ENCODE measurements at regions not wholly inside any gene's neighbourhood (a gene's known extent, or its start where the extent isn't known, plus 50 kb on each side); places are given as distances from the start of the nearest gene placed in this dataset.

DNA sequence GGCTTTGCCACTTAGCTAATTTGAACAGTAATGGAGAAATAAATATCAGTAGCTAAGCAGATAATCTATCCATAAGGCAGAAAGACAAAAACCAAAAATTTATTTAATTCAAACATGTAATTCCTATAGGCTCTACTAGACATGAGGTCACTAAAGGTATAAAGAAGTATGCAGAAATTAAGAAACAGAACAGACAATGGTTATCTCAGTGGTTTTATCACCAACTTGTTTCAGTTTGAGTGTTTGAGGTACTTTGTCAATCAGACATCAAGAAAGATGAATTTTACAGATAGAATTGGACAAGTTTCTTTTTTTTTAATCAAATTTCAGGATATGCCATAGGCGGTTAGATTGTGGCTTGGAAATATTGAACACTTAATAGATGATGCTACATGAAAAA, 67.4 kb upstream of the ZEB2 start:
- Histone ChIP-seq H3K9me3 (no peaks in the 10 kb centered on the region), H3K27ac (no peak overlapping the region), H3K4me1 (no peaks in the 10 kb centered on the region), H3K4me3 (no peak overlapping the region), H3K36me3 (no peaks in the 10 kb centered on the region), H3K27me3 (no peaks in the 10 kb centered on the region)
- TF ChIP-seq, protein P1, sequence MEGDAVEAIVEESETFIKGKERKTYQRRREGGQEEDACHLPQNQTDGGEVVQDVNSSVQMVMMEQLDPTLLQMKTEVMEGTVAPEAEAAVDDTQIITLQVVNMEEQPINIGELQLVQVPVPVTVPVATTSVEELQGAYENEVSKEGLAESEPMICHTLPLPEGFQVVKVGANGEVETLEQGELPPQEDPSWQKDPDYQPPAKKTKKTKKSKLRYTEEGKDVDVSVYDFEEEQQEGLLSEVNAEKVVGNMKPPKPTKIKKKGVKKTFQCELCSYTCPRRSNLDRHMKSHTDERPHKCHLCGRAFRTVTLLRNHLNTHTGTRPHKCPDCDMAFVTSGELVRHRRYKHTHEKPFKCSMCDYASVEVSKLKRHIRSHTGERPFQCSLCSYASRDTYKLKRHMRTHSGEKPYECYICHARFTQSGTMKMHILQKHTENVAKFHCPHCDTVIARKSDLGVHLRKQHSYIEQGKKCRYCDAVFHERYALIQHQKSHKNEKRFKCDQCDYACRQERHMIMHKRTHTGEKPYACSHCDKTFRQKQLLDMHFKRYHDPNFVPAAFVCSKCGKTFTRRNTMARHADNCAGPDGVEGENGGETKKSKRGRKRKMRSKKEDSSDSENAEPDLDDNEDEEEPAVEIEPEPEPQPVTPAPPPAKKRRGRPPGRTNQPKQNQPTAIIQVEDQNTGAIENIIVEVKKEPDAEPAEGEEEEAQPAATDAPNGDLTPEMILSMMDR (IDR thresholded peaks at IDR 0.05) = no peak
- no peak for TF ChIP-seq POLR2AphosphoS5 (IDR thresholded peaks at IDR 0.05)
- TF ChIP-seq POLR2A (IDR thresholded peaks at IDR 0.05) = no peak
- no peak for DNase-seq (ENCODE audit: low spot score in 2 of 2)
- intact Hi-C loops (cut with DNase I; ENCODE audit: low total_unique reads) = no loop called here

DNA sequence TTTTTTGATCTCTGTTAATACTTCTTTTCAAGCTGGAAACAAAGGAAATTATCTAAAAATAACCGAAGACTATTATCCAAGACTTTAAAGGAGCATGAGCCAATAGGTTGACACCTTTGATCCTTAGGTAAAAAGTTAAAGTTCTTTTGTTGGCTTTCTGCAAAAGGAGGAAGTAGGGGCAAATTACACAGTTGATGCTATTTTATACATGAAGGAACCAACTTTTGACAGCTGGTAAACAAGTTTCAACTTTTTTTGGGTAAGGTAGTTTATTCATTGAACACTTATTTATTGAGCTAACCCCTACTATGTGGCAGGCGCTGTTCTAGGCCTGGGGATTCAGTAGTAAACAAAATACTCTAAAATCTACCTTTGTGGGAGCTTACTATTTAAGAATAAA, 66.6 kb upstream of the ZEB2 start:
- H3K27me3 ChIP-seq = no peaks in the 10 kb centered on the region
- H3K36me3 ChIP-seq = no peaks in the 10 kb centered on the region
- H3K4me1 ChIP-seq = no peaks in the 10 kb centered on the region
- no peak overlapping the region for H3K27ac ChIP-seq
- no peak overlapping the region for H3K4me3 ChIP-seq
- H3K9me3 ChIP-seq = no peaks in the 10 kb centered on the region
- no peak for DNase-seq (ENCODE audit: low spot score in 2 of 2)
- no peak for TF ChIP-seq POLR2AphosphoS5 (IDR thresholded peaks at IDR 0.05)
- TF ChIP-seq, protein P1 (IDR thresholded peaks at IDR 0.05) = no peak
- no peak for TF ChIP-seq POLR2A (IDR thresholded peaks at IDR 0.05)
- intact Hi-C loops (cut with DNase I; ENCODE audit: low total_unique reads) = no loop called here

DNA sequence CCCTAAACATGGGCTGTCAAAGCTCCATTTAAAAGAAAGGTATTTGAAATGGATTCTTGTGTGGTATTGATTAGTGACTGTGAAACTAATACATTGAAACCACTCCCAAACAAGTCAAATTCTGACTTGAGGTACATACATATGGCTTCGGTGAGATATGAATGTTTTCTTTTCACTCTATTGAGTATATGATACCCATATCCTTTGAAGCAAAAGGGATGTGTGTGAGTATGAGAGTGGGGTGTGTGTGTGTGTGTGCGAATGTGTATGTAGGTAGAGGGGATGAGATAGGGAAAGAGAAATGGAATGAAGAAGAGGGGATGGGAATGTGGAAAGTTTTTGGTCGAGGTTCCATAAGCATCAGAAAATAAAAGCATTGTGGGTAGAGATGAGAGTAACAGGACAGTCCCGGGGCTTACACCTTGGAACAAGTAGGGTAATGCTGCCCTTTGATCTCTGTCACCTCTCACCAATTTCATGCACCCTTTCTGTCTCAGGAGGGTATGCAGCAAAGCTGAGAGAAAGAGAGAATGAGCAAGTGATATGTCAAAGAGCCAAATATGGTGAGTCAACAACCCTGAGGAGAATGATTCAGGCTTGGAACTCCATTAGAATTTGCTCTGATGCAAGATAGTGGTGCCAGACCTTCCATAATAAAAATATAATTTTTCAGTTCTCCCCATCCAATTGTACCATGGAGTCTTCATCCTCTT, 64.0 kb upstream of the ZEB2 start:
- no peaks in the 10 kb centered on the region for H3K36me3 ChIP-seq
- H3K27me3 ChIP-seq = no peaks in the 10 kb centered on the region
- no peak overlapping the region for H3K27ac ChIP-seq
- no peak for DNase-seq (ENCODE audit: low spot score in 2 of 2)
- H3K4me3 ChIP-seq = no peak overlapping the region
- no peaks in the 10 kb centered on the region for H3K9me3 ChIP-seq
- no peaks in the 10 kb centered on the region for H3K4me1 ChIP-seq
- TF ChIP-seq POLR2A (IDR thresholded peaks at IDR 0.05) (no peak), POLR2AphosphoS5 (IDR thresholded peaks at IDR 0.05) (no peak)
- TF ChIP-seq, protein P1 (IDR thresholded peaks at IDR 0.05) = no peak
- intact Hi-C loops (cut with DNase I; ENCODE audit: low total_unique reads) = no loop called here

DNA sequence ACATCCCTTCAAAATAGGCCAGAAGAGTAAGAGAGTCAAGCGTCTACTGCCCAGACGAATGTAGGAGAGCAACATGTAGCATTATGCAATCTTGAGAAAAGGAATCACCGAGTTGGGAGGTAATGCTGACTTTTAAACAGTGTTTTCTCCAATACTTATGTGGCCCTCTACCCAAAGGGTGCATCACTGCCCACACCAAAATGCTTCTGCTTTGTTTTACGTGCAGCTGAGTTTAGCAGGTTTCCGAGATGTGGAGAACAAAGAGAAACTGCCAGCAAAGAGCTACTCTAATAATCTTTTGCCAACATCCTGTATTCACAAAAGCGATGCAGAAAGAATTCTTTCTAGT, 63.4 kb upstream of the ZEB2 start:
- TF ChIP-seq, protein P1 (IDR thresholded peaks at IDR 0.05) = no peak
- TF ChIP-seq POLR2AphosphoS5 (IDR thresholded peaks at IDR 0.05) (no peak), POLR2A (IDR thresholded peaks at IDR 0.05) (no peak)
- no peaks in the 10 kb centered on the region for H3K9me3 ChIP-seq
- no peaks in the 10 kb centered on the region for H3K4me1 ChIP-seq
- no peak for DNase-seq (ENCODE audit: low spot score in 2 of 2)
- intact Hi-C loops (cut with DNase I; ENCODE audit: low total_unique reads) = no loop called here
- no peak overlapping the region for H3K27ac ChIP-seq
- H3K27me3 ChIP-seq = no peaks in the 10 kb centered on the region
- H3K36me3 ChIP-seq = no peaks in the 10 kb centered on the region
- no peak overlapping the region for H3K4me3 ChIP-seq

DNA sequence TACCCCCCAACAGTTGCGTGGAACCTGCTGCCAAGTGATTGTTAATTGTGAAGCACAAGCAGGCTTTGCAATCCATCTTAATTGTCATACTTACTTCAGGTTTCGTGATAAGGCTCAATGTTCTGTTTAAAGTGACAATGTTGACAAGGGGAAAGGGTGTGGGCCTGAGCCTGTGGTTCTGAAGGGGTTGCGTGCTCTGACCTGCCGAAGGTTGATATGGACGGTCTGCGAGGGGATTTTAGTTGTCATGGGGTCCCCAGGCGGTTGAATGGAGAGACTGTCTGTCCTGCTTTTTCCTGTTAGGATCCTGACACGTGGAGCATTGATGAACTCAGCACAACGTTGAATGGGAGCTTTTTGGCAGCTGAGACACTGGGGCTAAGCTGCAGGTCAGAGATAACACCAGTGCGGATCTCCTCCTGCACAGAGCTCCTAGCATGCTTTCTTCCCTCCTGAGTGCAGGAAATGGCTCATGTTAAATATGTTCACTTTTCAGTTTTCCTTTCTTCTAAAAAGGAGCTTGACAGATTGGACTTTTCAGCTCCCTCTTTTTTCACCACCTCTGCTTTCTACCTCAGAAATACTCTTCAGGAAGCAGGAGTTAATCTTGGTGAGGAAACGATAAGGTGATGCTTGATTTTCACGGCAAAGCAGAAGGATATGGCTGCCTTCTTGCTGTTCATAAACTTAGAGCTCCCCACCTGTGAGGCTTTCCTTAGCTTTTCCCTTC, 62.9 kb upstream of the ZEB2 start:
- no peak for DNase-seq (ENCODE audit: low spot score in 2 of 2)
- Histone ChIP-seq H3K36me3 (no peaks in the 10 kb centered on the region), H3K27ac (no peak overlapping the region), H3K4me1 (no peaks in the 10 kb centered on the region), H3K9me3 (no peaks in the 10 kb centered on the region), H3K27me3 (no peaks in the 10 kb centered on the region), H3K4me3 (no peak overlapping the region)
- TF ChIP-seq POLR2AphosphoS5 (IDR thresholded peaks at IDR 0.05) (no peak), POLR2A (IDR thresholded peaks at IDR 0.05) (no peak)
- TF ChIP-seq, protein P1 (IDR thresholded peaks at IDR 0.05) = no peak
- intact Hi-C loops (cut with DNase I; ENCODE audit: low total_unique reads) = no loop called here
